GM23338 (cell line): ENCODE measurements at regions not wholly inside any gene's neighbourhood (a gene's known extent, or its start where the extent isn't known, plus 50 kb on each side); places are given as distances from the start of the nearest gene placed in this dataset.
A peak's percentile ranks its signal among the peaks of the same experiment; 100 is the strongest.

Experiments
- ATAC-seq: fragments of 200-7000 bp; cut with Tn5 transposase; 3 replicates; pipeline ENCODE4 v1.9.1; 2020
- DNase-seq: peaks from one replicate; pipeline ENCODE4 v3.0.0-alpha.2; 2015; ENCODE audit warnings: low spot score
- H2AFZ ChIP-seq: fragments of 200-600 bp; sonication (generic); 2 replicates; pipeline ENCODE4 v1.8.0; 2016; ENCODE audit warnings: antibody characterized with exemption, mild to moderate bottlenecking, moderate library complexity
- H3F3A ChIP-seq: fragments of 200-600 bp; sonication (generic); replicated peaks from 2 replicates; pipeline ENCODE4 v1.8.0; 2017; ENCODE audit warnings: antibody characterized with exemption, mixed run types, low read depth
- H3K27ac ChIP-seq: fragments of 200-600 bp; sonication (generic); 2 replicates; pipeline ENCODE4 v1.6.1; 2016; ENCODE audit warnings: low read depth
- H3K27me3 ChIP-seq: fragments of 200-600 bp; sonication (generic); 2 replicates; pipeline ENCODE4 v1.8.0; 2016; ENCODE audit warnings: mild to moderate bottlenecking, mixed run types, moderate library complexity; ENCODE audit not compliant: insufficient read depth
- H3K36me3 ChIP-seq: fragments of 200-600 bp; sonication (generic); 2 replicates; pipeline ENCODE4 v1.8.0; 2016; ENCODE audit warnings: mild to moderate bottlenecking; ENCODE audit not compliant: insufficient read depth
- H3K4me1 ChIP-seq: fragments of 200-600 bp; sonication (generic); 2 replicates; pipeline ENCODE4 v1.8.0; 2016; ENCODE audit warnings: mild to moderate bottlenecking, moderate library complexity; ENCODE audit not compliant: insufficient read depth
- H3K4me2 ChIP-seq: fragments of 200-600 bp; sonication (generic); 2 replicates; pipeline ENCODE4 v1.7.1; 2017; ENCODE audit warnings: mixed run types
- H3K4me3 ChIP-seq: fragments of 200-600 bp; sonication (generic); 2 replicates; pipeline ENCODE4 v1.6.1; 2016; ENCODE audit warnings: mixed run types
- H3K79me2 ChIP-seq: fragments of 200-600 bp; sonication (generic); replicated peaks from 2 replicates; pipeline ENCODE4 v1.8.0; 2017; ENCODE audit warnings: mild to moderate bottlenecking; ENCODE audit not compliant: insufficient read depth
- H3K9me2 ChIP-seq: fragments of 200-600 bp; sonication (generic); 2 replicates; pipeline ENCODE4 v1.8.0; 2017; ENCODE audit not compliant: insufficient read depth
- H4K20me1 ChIP-seq: fragments of 200-600 bp; sonication (generic); replicated peaks from 2 replicates; pipeline ENCODE4 v1.8.0; 2017; ENCODE audit warnings: mild to moderate bottlenecking; ENCODE audit not compliant: insufficient read depth
- H3K27ac Mint-ChIP-seq: 2 replicates; pipeline ENCODE4 v1.8.0; 2020; ENCODE audit warnings: inconsistent platforms, mild to moderate bottlenecking, moderate library complexity, mixed read lengths
- H3K27me3 Mint-ChIP-seq: 3 replicates; pipeline ENCODE4 v1.8.0; 2022; ENCODE audit warnings: low read depth, mild to moderate bottlenecking, moderate library complexity, mixed read lengths, inconsistent platforms; ENCODE audit not compliant: insufficient read depth, poor library complexity
- H3K36me3 Mint-ChIP-seq: 3 replicates; pipeline ENCODE4 v1.8.0; 2021; ENCODE audit warnings: low read depth, mild to moderate bottlenecking, inconsistent platforms, moderate library complexity, mixed read lengths
- H3K4me1 Mint-ChIP-seq: 3 replicates; pipeline ENCODE4 v1.8.0; 2020; ENCODE audit warnings: mild to moderate bottlenecking, inconsistent platforms, mixed read lengths
- H3K4me3 Mint-ChIP-seq: 3 replicates; pipeline ENCODE4 v1.8.0; 2021; ENCODE audit warnings: moderate library complexity, mild to moderate bottlenecking, inconsistent platforms, mixed read lengths
- H3K9me3 Mint-ChIP-seq: 3 replicates; pipeline ENCODE4 v1.8.0; 2020; ENCODE audit warnings: moderate library complexity, mild to moderate bottlenecking, inconsistent platforms, mixed read lengths
- POLR2AphosphoS5 ChIP-seq: IDR thresholded peaks from 2 replicates; pipeline ENCODE4 v1.6.1; 2016; ENCODE audit warnings: antibody characterized with exemption, low read depth
- TF ChIP-seq, protein P1 (sequence below), 2 experiments: fragments of 200-600 bp in 1 of 2; sonication (generic) in 1 of 2; conservative IDR thresholded peaks; 2 replicates each; pipeline versions ENCODE4 v1.5.1 to v1.6.1; 2016 to 2017; ENCODE audit warnings: antibody characterized with exemption in 2 of 2, low read depth in 2 of 2, mild to moderate bottlenecking in 2 of 2, moderate library complexity in 1 of 2
- TF ChIP-seq, protein P2 (sequence below): fragments of 250-450 bp; sonication (Bioruptor Pico); IDR thresholded peaks from 2 replicates; pipeline ENCODE4 v1.5.0; 2020; ENCODE audit warnings: mild to moderate bottlenecking, moderate library complexity

DNA sequence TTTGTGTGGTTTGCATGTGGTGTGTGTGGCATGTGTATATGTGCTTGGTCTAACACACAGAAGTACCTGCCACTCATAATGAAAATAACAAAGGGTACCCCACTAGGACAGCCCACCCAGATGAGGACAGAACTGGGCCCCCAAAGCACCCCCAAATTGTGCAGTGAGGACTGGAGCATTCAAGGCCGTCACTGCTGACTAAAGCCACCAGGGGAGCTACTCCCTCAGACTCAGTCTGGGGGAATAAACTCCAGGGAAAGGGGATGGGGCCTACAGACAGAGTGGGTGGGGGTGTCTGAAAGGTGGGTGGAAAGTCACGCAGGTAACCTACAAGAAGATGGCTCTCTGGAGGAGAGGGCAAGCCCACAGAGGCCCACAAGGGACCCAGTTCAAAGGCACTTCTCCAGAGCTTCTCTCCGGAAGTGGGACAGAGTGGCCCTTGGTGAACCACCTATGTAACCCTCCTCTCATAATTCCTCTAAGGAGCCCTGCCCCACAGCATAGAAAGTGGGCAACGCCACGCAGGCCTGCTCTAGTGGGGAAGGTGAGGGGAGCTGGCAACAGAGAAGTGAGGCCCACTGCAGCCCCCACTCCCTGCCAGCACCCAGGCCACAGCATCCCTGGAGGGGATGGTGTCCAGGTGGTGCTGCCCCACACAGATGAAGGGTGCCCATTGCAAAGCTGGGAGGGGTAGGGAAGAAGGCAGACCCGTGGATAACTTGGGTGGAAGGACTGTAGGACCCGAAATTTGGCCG, 122.8 kb upstream of the MAFB start:
- Mint-ChIP-seq H3K9me3 (no peaks in the 10 kb centered on the region), H3K36me3 (no peaks in the 10 kb centered on the region), H3K4me1 (no peaks in the 10 kb centered on the region), H3K27ac (no peak overlapping the region), H3K27me3 (peaks cover 2% of the 10 kb centered on the region), H3K4me3 (no peak overlapping the region)
- peak; percentile 27 for DNase-seq
- peak; percentile 61 for ATAC-seq
- no peaks in the 10 kb centered on the region for H3K36me3 ChIP-seq
- H3K27ac ChIP-seq = no peak overlapping the region
- no peaks in the 10 kb centered on the region for H3K4me1 ChIP-seq
- H3K4me3 ChIP-seq = no peak overlapping the region
- H4K20me1 ChIP-seq = no peaks in the 10 kb centered on the region
- no peak overlapping the region for H2AFZ ChIP-seq
- H3K79me2 ChIP-seq = no peaks in the 10 kb centered on the region
- no peaks in the 10 kb centered on the region for H3K27me3 ChIP-seq
- no peaks in the 10 kb centered on the region for H3F3A ChIP-seq
- TF ChIP-seq, protein P1, sequence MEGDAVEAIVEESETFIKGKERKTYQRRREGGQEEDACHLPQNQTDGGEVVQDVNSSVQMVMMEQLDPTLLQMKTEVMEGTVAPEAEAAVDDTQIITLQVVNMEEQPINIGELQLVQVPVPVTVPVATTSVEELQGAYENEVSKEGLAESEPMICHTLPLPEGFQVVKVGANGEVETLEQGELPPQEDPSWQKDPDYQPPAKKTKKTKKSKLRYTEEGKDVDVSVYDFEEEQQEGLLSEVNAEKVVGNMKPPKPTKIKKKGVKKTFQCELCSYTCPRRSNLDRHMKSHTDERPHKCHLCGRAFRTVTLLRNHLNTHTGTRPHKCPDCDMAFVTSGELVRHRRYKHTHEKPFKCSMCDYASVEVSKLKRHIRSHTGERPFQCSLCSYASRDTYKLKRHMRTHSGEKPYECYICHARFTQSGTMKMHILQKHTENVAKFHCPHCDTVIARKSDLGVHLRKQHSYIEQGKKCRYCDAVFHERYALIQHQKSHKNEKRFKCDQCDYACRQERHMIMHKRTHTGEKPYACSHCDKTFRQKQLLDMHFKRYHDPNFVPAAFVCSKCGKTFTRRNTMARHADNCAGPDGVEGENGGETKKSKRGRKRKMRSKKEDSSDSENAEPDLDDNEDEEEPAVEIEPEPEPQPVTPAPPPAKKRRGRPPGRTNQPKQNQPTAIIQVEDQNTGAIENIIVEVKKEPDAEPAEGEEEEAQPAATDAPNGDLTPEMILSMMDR (conservative IDR thresholded peaks at IDR 0.05; ENCODE audit: low read depth in 2 of 2) = peak; percentile 37 to 48
- no peak for TF ChIP-seq POLR2AphosphoS5
- TF ChIP-seq, protein P2, sequence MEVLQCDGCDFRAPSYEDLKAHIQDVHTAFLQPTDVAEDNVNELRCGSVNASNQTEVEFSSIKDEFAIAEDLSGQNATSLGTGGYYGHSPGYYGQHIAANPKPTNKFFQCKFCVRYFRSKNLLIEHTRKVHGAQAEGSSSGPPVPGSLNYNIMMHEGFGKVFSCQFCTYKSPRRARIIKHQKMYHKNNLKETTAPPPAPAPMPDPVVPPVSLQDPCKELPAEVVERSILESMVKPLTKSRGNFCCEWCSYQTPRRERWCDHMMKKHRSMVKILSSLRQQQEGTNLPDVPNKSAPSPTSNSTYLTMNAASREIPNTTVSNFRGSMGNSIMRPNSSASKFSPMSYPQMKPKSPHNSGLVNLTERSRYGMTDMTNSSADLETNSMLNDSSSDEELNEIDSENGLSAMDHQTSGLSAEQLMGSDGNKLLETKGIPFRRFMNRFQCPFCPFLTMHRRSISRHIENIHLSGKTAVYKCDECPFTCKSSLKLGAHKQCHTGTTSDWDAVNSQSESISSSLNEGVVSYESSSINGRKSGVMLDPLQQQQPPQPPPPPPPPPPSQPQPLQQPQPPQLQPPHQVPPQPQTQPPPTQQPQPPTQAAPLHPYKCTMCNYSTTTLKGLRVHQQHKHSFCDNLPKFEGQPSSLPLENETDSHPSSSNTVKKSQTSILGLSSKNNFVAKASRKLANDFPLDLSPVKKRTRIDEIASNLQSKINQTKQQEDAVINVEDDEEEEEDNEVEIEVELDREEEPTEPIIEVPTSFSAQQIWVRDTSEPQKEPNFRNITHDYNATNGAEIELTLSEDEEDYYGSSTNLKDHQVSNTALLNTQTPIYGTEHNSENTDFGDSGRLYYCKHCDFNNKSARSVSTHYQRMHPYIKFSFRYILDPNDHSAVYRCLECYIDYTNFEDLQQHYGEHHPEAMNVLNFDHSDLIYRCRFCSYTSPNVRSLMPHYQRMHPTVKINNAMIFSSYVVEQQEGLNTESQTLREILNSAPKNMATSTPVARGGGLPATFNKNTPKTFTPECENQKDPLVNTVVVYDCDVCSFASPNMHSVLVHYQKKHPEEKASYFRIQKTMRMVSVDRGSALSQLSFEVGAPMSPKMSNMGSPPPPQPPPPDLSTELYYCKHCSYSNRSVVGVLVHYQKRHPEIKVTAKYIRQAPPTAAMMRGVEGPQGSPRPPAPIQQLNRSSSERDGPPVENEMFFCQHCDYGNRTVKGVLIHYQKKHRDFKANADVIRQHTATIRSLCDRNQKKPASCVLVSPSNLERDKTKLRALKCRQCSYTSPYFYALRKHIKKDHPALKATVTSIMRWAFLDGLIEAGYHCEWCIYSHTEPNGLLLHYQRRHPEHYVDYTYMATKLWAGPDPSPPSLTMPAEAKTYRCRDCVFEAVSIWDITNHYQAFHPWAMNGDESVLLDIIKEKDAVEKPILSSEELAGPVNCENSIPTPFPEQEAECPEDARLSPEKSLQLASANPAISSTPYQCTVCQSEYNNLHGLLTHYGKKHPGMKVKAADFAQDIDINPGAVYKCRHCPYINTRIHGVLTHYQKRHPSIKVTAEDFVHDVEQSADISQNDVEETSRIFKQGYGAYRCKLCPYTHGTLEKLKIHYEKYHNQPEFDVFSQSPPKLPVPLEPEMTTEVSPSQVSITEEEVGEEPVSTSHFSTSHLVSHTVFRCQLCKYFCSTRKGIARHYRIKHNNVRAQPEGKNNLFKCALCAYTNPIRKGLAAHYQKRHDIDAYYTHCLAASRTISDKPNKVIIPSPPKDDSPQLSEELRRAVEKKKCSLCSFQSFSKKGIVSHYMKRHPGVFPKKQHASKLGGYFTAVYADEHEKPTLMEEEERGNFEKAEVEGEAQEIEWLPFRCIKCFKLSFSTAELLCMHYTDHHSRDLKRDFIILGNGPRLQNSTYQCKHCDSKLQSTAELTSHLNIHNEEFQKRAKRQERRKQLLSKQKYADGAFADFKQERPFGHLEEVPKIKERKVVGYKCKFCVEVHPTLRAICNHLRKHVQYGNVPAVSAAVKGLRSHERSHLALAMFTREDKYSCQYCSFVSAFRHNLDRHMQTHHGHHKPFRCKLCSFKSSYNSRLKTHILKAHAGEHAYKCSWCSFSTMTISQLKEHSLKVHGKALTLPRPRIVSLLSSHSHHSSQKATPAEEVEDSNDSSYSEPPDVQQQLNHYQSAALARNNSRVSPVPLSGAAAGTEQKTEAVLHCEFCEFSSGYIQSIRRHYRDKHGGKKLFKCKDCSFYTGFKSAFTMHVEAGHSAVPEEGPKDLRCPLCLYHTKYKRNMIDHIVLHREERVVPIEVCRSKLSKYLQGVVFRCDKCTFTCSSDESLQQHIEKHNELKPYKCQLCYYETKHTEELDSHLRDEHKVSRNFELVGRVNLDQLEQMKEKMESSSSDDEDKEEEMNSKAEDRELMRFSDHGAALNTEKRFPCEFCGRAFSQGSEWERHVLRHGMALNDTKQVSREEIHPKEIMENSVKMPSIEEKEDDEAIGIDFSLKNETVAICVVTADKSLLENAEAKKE = no peak
- no peak overlapping the region for H3K4me2 ChIP-seq
- 0 out of 2 replicates have a peak, but pooled peaks cover 2% of the 10 kb centered on the region for H3K9me2 ChIP-seq
